22Rv1 (cell line): ENCODE measurements at regions not wholly inside any gene's neighbourhood (a gene's known extent, or its start where the extent isn't known, plus 50 kb on each side); places are given as distances from the start of the nearest gene placed in this dataset.

Experiments used
- CTCF ChIP-seq: fragments of 450-650 bp; IDR thresholded peaks from 2 replicates; pipeline ENCODE4 v1.5.1; 2017; ENCODE audit warnings: mild to moderate bottlenecking
- ZFX ChIP-seq: fragments of 450-650 bp; IDR thresholded peaks from 2 replicates; pipeline ENCODE4 v1.6.1; 2017; ENCODE audit warnings: antibody characterized with exemption, borderline replicate concordance

- TF ChIP-seq CTCF: no peak
- no peak for TF ChIP-seq ZFX
These were observed 253.8 kb downstream of the LTN1 start for GRCh38 chr21:28738882-28739281.
